ENCODE measurements at regions not wholly inside any gene's neighbourhood (a gene's known extent, or its start where the extent isn't known, plus 50 kb on each side); places are given as distances from the start of the nearest gene placed in this dataset.

DNA sequence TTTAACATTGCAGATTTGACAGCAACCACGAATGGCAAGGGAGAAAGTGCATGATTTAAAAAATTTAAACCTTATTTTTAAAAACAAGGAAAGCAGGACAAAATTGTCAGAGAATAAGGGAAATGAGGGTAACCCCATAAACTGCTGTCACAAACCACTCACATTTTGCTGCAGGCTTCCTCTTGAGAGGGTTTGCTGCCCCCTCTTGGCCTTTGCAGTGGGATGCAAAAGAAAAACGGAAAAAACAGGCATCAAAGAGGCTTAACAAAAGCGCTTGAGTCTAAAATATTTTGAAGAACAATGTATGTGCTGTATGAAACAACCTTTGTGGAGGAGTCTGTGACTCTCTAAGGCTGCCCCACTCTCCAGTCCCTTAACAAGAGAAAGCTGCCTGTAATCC lies 91.6 kb downstream of the TMX3 start:
- no peak overlapping the region for H3K4me3 ChIP-seq (ENCODE audit: low read length)
- H3K27me3 ChIP-seq (ENCODE audit: control insufficient read depth, insufficient read depth, low read length) = no peaks in the 10 kb centered on the region
- no peaks in the 10 kb centered on the region for H3K36me3 ChIP-seq (ENCODE audit: control insufficient read depth, low read depth, low read length)
- H3K27ac ChIP-seq (ENCODE audit: low read length) = no peak overlapping the region
- H3K9ac ChIP-seq (ENCODE audit: low read length) = no peak overlapping the region
- no peaks in the 10 kb centered on the region for H3K9me3 ChIP-seq (ENCODE audit: control insufficient read depth, low read depth, low read length)
- H3K4me1 ChIP-seq (ENCODE audit: control insufficient read depth, low read depth, low read length) = no peaks in the 10 kb centered on the region

DNA sequence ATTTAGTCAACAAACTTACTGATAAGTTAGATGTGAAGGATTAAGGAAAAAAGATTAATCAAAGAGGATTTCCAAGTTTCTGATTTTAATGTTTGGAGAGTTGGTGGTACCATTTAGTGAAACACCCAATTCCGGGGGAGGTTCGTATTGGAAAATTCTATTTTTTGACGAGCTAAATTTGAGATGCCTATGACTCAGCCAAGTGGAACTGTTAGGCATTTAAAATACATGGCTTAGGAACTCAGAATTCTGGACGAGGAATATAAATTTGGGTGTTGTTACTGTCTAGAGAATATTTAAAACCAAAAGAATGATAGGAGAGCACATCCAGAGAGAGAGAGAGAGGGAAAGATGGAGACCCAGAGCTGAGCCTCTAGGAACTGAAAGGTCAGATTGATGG lies 103.6 kb downstream of the TMX3 start:
- Histone ChIP-seq H3K27me3 (ENCODE audit: control insufficient read depth, insufficient read depth, low read length) (no peaks in the 10 kb centered on the region), H3K4me1 (ENCODE audit: control insufficient read depth, low read depth, low read length) (no peaks in the 10 kb centered on the region), H3K4me3 (ENCODE audit: low read length) (no peak overlapping the region), H3K9ac (ENCODE audit: low read length) (no peak overlapping the region), H3K9me3 (ENCODE audit: control insufficient read depth, low read depth, low read length) (no peaks in the 10 kb centered on the region), H3K36me3 (ENCODE audit: control insufficient read depth, low read depth, low read length) (no peaks in the 10 kb centered on the region), H3K27ac (ENCODE audit: low read length) (no peak overlapping the region)

DNA sequence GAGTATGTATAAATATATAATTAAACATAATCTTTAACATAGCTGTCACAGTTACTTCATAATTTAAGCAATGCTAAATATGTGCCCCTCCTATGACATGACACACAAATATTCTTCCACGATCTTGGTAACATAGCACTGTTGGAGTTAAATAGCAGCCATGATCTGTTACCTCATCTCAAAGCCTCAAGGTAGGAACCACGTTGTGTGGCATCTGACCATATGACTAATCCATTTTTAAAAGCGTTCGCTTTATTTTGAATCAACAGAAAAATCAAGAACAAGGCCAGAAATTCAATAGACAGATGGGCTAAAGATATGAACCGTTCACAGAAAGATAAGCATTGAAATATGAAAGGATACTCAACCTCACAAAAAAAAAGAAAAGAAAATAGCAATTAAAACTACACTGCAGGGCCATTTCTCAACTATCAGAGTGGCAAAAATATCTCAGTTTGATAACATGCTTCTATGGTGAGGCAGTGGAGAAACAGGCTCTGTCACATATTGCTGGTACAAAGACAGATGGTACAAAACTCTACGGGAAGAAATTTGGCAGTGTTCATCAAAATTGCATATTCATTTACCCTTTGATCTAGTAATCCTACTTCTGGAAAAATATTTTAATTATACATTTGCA lies 105.9 kb downstream of the TMX3 start:
- Histone ChIP-seq H3K4me3 (ENCODE audit: low read length) (no peak overlapping the region), H3K9ac (ENCODE audit: low read length) (no peak overlapping the region), H3K36me3 (ENCODE audit: control insufficient read depth, low read depth, low read length) (no peaks in the 10 kb centered on the region), H3K4me1 (ENCODE audit: control insufficient read depth, low read depth, low read length) (no peaks in the 10 kb centered on the region), H3K27ac (ENCODE audit: low read length) (no peak overlapping the region), H3K27me3 (ENCODE audit: control insufficient read depth, insufficient read depth, low read length) (no peaks in the 10 kb centered on the region), H3K9me3 (ENCODE audit: control insufficient read depth, low read depth, low read length) (no peaks in the 10 kb centered on the region)

DNA sequence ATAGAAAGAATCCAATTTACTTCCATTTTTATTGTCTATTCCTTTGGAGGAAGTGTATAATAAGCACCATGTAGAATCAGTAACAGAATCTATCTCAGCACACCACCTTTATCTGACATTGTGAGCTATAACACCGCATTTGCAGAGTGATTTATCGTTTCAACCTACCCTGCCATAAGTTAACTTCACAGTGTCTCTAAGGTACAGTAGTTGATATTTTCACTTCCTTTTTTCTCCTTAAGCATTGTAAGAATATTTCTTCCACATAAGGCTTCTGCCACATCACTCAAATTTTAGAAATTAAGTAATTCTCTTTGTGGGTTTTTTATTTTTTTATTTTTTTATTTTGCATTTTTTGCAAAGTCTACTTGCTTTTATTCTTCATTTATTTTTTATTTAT lies 107.1 kb downstream of the TMX3 start:
- H3K36me3 ChIP-seq (ENCODE audit: control insufficient read depth, low read depth, low read length) = no peaks in the 10 kb centered on the region
- no peaks in the 10 kb centered on the region for H3K4me1 ChIP-seq (ENCODE audit: control insufficient read depth, low read depth, low read length)

DNA sequence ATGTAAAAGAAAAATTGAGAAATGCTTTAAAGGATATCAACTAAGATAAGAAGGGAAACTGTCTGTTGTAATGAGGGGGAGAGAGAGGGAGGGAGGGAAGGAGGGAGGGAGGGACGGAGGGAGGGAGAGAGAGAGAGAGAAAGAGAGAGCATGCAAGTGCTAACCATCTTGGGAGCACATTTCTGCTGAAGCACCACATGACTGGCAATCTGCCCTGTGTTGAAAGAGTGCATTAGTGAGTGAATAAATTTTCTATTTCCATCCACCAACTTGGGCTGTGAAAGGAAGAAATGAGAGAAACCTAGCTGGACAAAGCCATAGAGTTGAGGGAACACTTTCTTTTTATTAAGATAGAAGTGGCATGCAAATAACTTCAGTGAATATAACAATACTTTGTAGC lies 110.7 kb downstream of the TMX3 start:
- H3K27me3 ChIP-seq (ENCODE audit: control insufficient read depth, insufficient read depth, low read length) = no peaks in the 10 kb centered on the region
- H3K36me3 ChIP-seq (ENCODE audit: control insufficient read depth, low read depth, low read length) = no peaks in the 10 kb centered on the region
- H3K4me1 ChIP-seq (ENCODE audit: control insufficient read depth, low read depth, low read length) = no peaks in the 10 kb centered on the region
- no peaks in the 10 kb centered on the region for H3K9me3 ChIP-seq (ENCODE audit: control insufficient read depth, low read depth, low read length)
- no peak overlapping the region for H3K4me3 ChIP-seq (ENCODE audit: low read length)
- no peak overlapping the region for H3K9ac ChIP-seq (ENCODE audit: low read length)
- no peak overlapping the region for H3K27ac ChIP-seq (ENCODE audit: low read length)

More for the DNA sequence above, 107.1 kb downstream of the TMX3 start:
- Histone ChIP-seq H3K9me3 (ENCODE audit: control insufficient read depth, low read depth, low read length) (no peaks in the 10 kb centered on the region), H3K27ac (ENCODE audit: low read length) (no peak overlapping the region), H3K4me3 (ENCODE audit: low read length) (no peak overlapping the region), H3K27me3 (ENCODE audit: control insufficient read depth, insufficient read depth, low read length) (no peaks in the 10 kb centered on the region), H3K9ac (ENCODE audit: low read length) (no peak overlapping the region)

DNA sequence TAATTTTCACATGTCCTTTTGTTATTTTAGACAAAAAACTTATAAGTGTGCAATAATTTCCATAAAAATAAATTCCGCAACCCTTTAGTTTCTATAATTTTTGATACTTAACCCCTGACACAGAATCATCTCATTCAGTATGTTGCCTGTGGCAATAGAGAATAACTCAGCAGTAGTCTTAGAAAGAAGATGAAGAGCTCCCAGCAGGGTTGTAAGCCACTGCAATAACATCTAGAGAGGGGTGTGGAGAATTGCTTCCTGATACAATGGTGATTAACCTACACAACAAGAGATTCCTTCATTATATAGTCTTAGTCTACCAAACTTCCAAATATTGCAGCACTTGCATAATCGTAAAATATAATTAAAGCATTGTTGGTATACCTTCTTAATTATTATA lies 118.9 kb downstream of the TMX3 start:
- Histone ChIP-seq H3K9ac (ENCODE audit: low read length) (no peak overlapping the region), H3K4me3 (ENCODE audit: low read length) (no peak overlapping the region), H3K27ac (ENCODE audit: low read length) (no peak overlapping the region), H3K27me3 (ENCODE audit: control insufficient read depth, insufficient read depth, low read length) (no peaks in the 10 kb centered on the region), H3K36me3 (ENCODE audit: control insufficient read depth, low read depth, low read length) (no peaks in the 10 kb centered on the region), H3K9me3 (ENCODE audit: control insufficient read depth, low read depth, low read length) (no peaks in the 10 kb centered on the region), H3K4me1 (ENCODE audit: control insufficient read depth, low read depth, low read length) (peaks cover 11% of the 10 kb centered on the region)

DNA sequence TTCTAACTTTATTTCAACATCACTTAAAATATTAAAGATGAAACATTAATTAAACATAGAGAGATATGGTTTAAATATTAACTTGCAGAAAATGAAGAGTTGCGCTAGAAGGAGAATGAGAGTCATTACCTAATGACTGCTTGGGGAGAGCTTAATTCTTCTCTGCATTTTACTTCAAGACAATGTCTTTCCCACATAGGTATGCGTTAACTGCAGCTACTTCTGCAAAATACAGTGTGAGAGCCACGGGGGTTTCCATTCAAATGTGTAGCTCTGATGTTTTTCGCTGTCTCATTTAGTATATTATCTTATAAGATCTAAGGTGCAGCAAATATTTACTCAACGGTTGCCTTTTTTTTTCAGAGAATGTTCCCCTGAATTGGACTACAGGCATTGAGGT lies 126.7 kb downstream of the TMX3 start:
- Histone ChIP-seq H3K27me3 (ENCODE audit: control insufficient read depth, insufficient read depth, low read length) (no peaks in the 10 kb centered on the region), H3K9me3 (ENCODE audit: control insufficient read depth, low read depth, low read length) (no peaks in the 10 kb centered on the region), H3K9ac (ENCODE audit: low read length) (no peak overlapping the region), H3K36me3 (ENCODE audit: control insufficient read depth, low read depth, low read length) (no peaks in the 10 kb centered on the region), H3K4me1 (ENCODE audit: control insufficient read depth, low read depth, low read length) (peaks cover 5% of the 10 kb centered on the region), H3K27ac (ENCODE audit: low read length) (no peak overlapping the region), H3K4me3 (ENCODE audit: low read length) (no peak overlapping the region)

DNA sequence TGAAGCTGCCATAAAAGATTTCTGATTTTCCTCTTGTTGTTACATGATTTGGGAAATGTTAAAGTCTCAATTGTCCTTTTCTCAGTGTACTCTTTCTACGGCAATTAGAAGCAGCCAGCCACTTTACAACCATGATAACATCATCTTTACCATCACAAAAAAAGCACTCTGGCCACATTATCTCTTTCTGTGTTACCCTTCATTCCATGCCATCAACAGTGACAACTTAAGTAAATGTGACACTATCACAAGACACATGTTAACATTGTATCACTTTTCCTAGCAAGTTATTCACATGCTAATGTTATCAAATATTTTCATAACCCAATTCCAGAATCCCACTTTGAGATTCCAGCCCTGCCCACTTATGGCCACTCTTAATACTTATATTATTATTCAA lies 131.2 kb downstream of the TMX3 start:
- peaks cover 5% of the 10 kb centered on the region for H3K4me1 ChIP-seq (ENCODE audit: control insufficient read depth, low read depth, low read length)
- H3K36me3 ChIP-seq (ENCODE audit: control insufficient read depth, low read depth, low read length) = no peaks in the 10 kb centered on the region
- no peaks in the 10 kb centered on the region for H3K27me3 ChIP-seq (ENCODE audit: control insufficient read depth, insufficient read depth, low read length)
- H3K4me3 ChIP-seq (ENCODE audit: low read length) = no peak overlapping the region
- H3K9ac ChIP-seq (ENCODE audit: low read length) = no peak overlapping the region
- no peak overlapping the region for H3K27ac ChIP-seq (ENCODE audit: low read length)
- no peaks in the 10 kb centered on the region for H3K9me3 ChIP-seq (ENCODE audit: control insufficient read depth, low read depth, low read length)

DNA sequence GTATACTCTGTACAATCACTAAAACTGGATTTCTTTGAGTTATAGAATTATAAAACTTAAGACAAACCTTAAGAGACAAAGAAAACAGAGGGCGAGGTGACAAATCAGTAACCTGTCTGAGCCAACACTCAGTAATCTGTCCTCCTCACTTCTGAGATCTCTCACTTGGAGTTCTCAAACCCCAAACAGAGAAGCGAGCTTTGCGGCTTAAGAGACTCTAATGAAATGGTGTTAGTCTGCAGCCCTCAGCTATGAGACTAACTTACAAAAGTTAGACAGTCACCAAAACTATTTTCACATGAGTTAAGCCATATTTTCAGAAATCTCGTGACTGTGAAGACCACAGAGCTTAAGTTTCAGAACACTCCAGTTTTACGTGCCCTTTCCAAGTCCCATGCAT lies 140.6 kb downstream of the TMX3 start:
- Histone ChIP-seq H3K4me1 (ENCODE audit: control insufficient read depth, low read depth, low read length) (peaks cover 3% of the 10 kb centered on the region), H3K9me3 (ENCODE audit: control insufficient read depth, low read depth, low read length) (no peaks in the 10 kb centered on the region), H3K36me3 (ENCODE audit: control insufficient read depth, low read depth, low read length) (no peaks in the 10 kb centered on the region), H3K9ac (ENCODE audit: low read length) (no peak overlapping the region), H3K27me3 (ENCODE audit: control insufficient read depth, insufficient read depth, low read length) (no peaks in the 10 kb centered on the region), H3K27ac (ENCODE audit: low read length) (no peak overlapping the region), H3K4me3 (ENCODE audit: low read length) (no peak overlapping the region)

DNA sequence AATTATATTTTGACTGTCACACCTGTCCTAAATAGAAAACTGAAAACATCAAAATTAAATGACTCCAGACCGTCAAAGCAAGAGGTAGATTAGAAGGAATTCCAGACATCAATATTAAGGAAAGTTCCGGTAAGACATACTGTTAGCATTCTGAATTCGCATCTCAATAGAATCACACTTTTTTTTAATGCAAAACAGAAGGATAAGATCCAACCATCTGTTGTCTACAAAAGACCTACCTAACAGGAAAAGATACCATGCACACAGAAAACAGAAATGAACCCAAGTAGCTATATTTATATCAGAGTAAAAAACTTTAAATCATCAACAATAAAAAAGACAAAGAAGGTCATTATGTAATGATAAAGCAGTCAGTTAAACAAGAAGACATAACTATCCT lies 145.0 kb downstream of the TMX3 start:
- no peak overlapping the region for H3K9ac ChIP-seq (ENCODE audit: low read length)
- no peaks in the 10 kb centered on the region for H3K36me3 ChIP-seq (ENCODE audit: control insufficient read depth, low read depth, low read length)
- no peaks in the 10 kb centered on the region for H3K9me3 ChIP-seq (ENCODE audit: control insufficient read depth, low read depth, low read length)
- no peak overlapping the region for H3K27ac ChIP-seq (ENCODE audit: low read length)
- peaks cover 3% of the 10 kb centered on the region for H3K4me1 ChIP-seq (ENCODE audit: control insufficient read depth, low read depth, low read length)
- no peak overlapping the region for H3K4me3 ChIP-seq (ENCODE audit: low read length)
- H3K27me3 ChIP-seq (ENCODE audit: control insufficient read depth, insufficient read depth, low read length) = no peaks in the 10 kb centered on the region

DNA sequence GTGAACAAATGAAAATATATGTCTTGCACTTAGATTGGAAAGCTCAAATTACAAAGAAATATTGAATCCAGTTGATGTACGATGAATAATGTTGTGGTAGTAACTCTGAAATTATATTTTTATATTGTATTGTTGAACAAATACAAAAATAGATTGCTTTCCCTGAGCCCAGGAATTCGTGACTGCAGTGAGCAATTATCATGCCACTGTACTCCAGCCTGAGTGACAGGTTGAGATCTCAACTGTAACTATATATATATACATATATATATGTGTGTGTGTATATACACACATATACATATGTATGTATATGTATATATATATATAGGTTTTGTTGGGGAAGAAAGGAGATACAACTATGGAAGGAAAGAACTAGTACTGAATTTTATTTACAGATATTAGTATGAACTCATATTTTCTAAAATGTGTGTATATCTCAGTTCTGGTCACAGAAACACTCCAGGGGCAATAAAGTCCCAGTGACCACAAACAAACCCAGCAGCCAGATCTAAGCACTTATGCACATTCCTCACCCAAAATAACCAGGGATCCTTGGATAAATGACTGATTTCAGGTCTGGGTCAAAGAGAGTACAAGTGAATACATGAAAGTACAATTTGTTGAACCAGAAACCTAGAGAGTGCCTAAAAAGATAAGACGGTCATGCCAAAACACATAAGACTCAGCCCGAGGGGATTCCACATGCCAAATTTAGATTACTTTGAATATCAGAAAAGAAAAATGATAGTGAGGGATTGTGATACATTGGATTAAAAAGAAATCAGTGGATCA lies 146.3 kb downstream of the TMX3 start:
- Histone ChIP-seq H3K4me3 (ENCODE audit: low read length) (no peak overlapping the region), H3K27me3 (ENCODE audit: control insufficient read depth, insufficient read depth, low read length) (no peaks in the 10 kb centered on the region), H3K36me3 (ENCODE audit: control insufficient read depth, low read depth, low read length) (no peaks in the 10 kb centered on the region), H3K9ac (ENCODE audit: low read length) (no peak overlapping the region), H3K9me3 (ENCODE audit: control insufficient read depth, low read depth, low read length) (no peaks in the 10 kb centered on the region), H3K27ac (ENCODE audit: low read length) (no peak overlapping the region), H3K4me1 (ENCODE audit: control insufficient read depth, low read depth, low read length) (peaks cover 17% of the 10 kb centered on the region)

DNA sequence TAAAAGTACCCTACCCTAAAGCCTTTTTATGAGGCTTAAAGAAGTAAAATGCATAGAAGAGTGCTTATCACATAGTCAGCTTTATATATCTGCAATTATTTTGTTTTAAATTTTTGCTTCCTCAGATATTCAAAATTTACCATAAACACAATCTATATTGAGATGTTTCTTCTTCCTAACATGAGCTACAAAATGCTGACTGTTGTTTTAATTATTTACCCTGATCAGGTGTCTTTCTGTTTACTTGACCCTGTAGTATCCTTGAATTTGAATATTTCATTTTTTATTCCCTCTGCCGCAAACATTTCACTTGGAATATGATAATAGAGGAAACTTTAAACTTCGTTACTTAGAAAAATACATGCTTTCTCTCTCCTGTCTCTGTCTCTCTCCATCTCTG lies 147.9 kb downstream of the TMX3 start:
- H3K36me3 ChIP-seq (ENCODE audit: control insufficient read depth, low read depth, low read length) = no peaks in the 10 kb centered on the region
- H3K27ac ChIP-seq (ENCODE audit: low read length) = no peak overlapping the region
- no peak overlapping the region for H3K4me3 ChIP-seq (ENCODE audit: low read length)
- H3K4me1 ChIP-seq (ENCODE audit: control insufficient read depth, low read depth, low read length) = peaks cover 28% of the 10 kb centered on the region
- no peaks in the 10 kb centered on the region for H3K9me3 ChIP-seq (ENCODE audit: control insufficient read depth, low read depth, low read length)
- no peak overlapping the region for H3K9ac ChIP-seq (ENCODE audit: low read length)
- H3K27me3 ChIP-seq (ENCODE audit: control insufficient read depth, insufficient read depth, low read length) = no peaks in the 10 kb centered on the region

All from iPS-18a (cell line).